B cell (primary cell): ENCODE measurements at regions not wholly inside any gene's neighbourhood (a gene's known extent, or its start where the extent isn't known, plus 50 kb on each side); places are given as distances from the start of the nearest gene placed in this dataset.

Experiments used
- CTCF ChIP-seq: fragments of 200-600 bp; IDR thresholded peaks from one replicate; pipeline ENCODE4 v1.8.0; 2022; ENCODE audit warnings: antibody characterized with exemption, mild to moderate bottlenecking
- EZH2 ChIP-seq: IDR thresholded peaks from 2 replicates; pipeline ENCODE4 v1.6.1; 2012; ENCODE audit warnings: borderline replicate concordance, low read depth, mild to moderate bottlenecking, moderate library complexity, low read length; ENCODE audit not compliant: insufficient read depth, poor library complexity, severe bottlenecking

GRCh38 chr6:20034408-20034769 lies 177.9 kb downstream of the MBOAT1 start:
- TF ChIP-seq EZH2 (no peak), CTCF (no peak)
